GM12873 (cell line): ENCODE measurements at regions not wholly inside any gene's neighbourhood (a gene's known extent, or its start where the extent isn't known, plus 50 kb on each side); places are given as distances from the start of the nearest gene placed in this dataset.

ENCODE experiments used
- TF ChIP-seq, protein P1 (sequence below): IDR thresholded peaks from 2 replicates; pipeline ENCODE4 v1.5.1; 2012; ENCODE audit warnings: low read depth, mild to moderate bottlenecking, moderate library complexity, low read length, control low read depth; ENCODE audit not compliant: insufficient read depth; ENCODE audit errors: missing control alignments

DNA sequence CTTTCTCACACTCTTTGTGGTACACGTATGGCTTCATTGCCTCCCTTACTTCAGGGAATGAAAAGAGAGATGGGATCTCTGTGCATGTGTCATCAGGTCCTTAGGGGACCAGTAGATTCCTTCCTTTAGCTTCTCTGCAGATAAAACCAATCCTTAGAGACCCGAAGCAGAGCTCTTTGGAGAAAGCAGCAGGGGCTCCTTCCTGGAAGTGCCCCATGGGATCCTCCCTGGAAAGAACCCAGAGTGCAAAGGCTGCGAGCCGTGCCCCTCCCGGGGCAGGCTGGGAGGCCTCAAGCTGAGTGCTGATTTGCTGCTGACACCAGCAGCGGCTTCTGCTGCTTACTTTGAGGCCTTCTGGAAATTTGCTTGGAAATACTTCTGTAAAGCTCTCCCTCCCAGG is 328.6 kb upstream of the RGMA start:
- TF ChIP-seq, protein P1, sequence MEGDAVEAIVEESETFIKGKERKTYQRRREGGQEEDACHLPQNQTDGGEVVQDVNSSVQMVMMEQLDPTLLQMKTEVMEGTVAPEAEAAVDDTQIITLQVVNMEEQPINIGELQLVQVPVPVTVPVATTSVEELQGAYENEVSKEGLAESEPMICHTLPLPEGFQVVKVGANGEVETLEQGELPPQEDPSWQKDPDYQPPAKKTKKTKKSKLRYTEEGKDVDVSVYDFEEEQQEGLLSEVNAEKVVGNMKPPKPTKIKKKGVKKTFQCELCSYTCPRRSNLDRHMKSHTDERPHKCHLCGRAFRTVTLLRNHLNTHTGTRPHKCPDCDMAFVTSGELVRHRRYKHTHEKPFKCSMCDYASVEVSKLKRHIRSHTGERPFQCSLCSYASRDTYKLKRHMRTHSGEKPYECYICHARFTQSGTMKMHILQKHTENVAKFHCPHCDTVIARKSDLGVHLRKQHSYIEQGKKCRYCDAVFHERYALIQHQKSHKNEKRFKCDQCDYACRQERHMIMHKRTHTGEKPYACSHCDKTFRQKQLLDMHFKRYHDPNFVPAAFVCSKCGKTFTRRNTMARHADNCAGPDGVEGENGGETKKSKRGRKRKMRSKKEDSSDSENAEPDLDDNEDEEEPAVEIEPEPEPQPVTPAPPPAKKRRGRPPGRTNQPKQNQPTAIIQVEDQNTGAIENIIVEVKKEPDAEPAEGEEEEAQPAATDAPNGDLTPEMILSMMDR = no peak

DNA sequence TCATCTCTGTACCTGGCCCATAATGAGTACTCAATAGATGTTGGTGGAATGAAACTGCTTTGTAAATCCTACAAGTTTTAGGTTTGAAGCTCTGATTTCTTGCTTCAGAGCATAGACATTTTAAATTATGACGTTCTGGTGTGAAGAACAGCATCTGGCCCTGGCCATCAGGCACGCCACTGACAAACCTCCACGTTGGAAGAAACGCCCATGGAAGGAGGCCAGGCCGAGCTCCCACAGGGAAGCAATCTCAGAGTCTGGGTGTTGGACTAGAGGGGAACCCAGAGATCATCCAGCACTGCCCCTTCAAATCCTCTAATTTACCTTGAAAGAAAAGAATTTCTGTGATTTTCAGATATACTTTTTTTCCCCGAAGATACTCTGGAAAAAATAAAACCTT is 328.1 kb upstream of the RGMA start:
- TF ChIP-seq, protein P1 = no peak

DNA sequence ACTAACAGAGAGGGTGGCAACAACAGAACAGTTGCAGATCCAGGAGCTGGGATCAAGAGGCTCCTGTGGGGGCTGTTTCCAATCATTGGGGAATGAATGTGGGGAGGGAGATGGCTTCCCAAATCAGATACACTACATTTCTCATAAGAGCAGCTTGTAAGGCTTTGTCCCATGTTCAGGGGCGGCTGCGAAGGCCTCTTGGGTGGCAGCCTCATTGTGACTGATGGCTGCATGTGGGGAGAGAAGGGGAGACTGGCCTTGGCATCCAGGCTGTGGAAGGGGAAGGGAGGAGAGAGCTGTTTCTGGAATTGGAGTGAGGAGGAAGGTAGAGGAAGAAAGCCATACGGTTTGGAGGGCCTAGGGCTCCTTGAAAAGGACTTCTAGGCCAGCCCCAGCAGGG is 326.6 kb upstream of the RGMA start:
- TF ChIP-seq, protein P1 = no peak

DNA sequence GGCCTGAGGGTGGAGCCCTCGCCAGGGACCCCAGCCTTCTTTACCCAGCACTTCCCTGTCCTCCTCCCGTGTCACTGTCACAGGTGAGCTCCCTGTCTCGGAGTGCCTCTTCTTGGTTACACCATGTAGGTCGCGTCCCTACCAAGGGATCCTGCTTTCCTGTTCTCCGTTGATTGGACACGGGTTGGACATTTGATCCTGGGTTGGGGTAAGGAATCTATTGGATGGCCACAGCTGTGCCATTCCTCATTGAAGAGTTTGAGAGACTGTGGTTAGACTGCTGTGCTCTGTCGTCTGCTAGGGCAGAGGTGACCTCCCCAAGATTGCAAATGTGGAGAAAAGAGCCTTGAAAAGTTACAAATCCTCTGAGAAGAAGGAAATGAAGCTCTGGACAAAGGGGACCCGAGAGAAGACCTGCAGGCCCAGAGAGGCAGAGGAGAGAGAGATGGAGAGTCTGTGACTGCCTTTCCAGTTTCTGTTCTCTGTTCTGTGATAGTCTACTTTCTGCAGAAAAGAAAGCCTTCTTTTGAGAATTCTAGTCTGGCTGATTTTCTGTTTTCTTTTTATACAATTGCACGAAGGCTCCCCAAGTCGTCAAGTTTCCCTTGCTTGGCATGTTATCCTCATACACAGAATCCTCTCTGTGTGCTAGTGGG is 325.7 kb upstream of the RGMA start:
- TF ChIP-seq, protein P1 = no peak

DNA sequence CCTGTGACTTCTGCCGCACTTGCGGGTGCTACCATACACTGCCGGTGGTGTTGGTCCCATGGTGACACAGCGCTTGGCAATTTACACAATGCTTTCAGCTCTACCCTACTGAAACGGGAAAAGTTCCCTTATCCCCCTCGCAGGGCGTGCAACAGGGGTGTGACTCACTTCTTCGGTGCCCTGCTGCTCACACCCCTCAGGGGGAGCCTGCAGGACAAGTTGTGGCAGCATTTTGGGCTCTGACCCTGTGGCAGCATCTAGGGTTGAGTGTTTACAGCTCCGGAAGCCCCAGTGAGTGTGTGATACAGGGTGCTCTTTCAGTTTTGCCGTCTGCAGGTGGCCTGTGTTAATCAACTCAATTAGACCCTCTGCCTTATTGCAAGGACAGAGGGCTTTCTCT is 324.7 kb upstream of the RGMA start:
- TF ChIP-seq, protein P1 = no peak

DNA sequence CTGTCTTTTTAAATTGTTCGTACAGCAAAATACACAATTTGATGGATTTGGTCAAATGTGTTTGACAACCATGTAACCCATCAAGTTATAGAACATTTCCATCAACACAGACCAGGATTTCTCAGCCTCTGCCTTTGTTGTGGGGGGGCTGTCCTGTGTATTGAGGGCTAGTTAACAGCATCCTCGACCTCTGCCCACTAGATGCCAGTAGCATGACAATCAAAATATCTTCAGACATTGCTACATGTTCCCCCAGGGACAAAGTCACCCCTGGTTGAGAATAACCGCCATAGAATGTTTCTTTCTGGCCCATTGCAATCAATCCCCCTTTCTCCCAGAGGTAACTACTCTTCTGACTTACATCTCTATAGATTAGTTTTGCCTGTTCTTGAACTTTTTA is 310.1 kb upstream of the RGMA start:
- TF ChIP-seq, protein P1 = no peak

DNA sequence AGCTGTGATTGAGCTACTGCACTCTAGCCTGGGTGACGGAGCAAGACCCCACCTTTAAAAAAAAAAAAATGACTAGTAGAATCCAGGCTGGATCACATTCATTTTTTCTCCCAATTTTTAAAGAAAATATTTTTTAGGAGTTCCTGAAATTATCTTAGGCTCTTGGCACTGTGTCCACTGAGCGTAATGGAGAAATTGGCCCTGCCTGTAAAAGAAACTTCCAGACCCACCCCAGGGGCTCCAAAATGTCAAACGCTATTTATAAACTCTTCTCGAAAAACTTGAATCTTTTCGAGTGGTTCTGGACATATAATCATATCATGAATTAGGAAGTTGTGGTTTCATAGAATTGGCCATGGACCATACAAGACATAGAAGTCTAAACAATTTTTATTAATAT is 300.2 kb upstream of the RGMA start:
- TF ChIP-seq, protein P1 = no peak
